Renal cortical epithelial cell (primary cell): ENCODE measurements at regions not wholly inside any gene's neighbourhood (a gene's known extent, or its start where the extent isn't known, plus 50 kb on each side); places are given as distances from the start of the nearest gene placed in this dataset.
A peak's percentile ranks its signal among the peaks of the same experiment; 100 is the strongest.

Source experiments
- DNase-seq: peaks from one replicate; pipeline ENCODE4 v3.0.0-alpha.2; 2011; ENCODE audit warnings: low read depth

- DNase-seq = no peak
Measured at GRCh38 chr3:76615719-76616118, 424.2 kb upstream of the ROBO2 start.

GRCh38 chr3:76624164-76624563, 415.7 kb upstream of the ROBO2 start:
- no peak for DNase-seq

GRCh38 chr3:76627236-76627635, 412.7 kb upstream of the ROBO2 start:
- no peak for DNase-seq

GRCh38 chr3:76631251-76631650, 408.6 kb upstream of the ROBO2 start:
- DNase-seq = no peak

GRCh38 chr3:76638006-76638405, 401.9 kb upstream of the ROBO2 start:
- DNase-seq = no peak

- DNase-seq = no peak
Measured at GRCh38 chr3:76643623-76644304, 396.1 kb upstream of the ROBO2 start.

- DNase-seq = no peak
Measured at GRCh38 chr3:76644305-76644675, 395.6 kb upstream of the ROBO2 start.

- DNase-seq = no peak
Measured at GRCh38 chr3:76645724-76646123, 394.2 kb upstream of the ROBO2 start.

GRCh38 chr3:76646921-76647562, 392.9 kb upstream of the ROBO2 start:
- DNase-seq = no peak

- DNase-seq = no peak
Measured at GRCh38 chr3:76651784-76652183, 388.1 kb upstream of the ROBO2 start.

GRCh38 chr3:76652524-76652923, 387.4 kb upstream of the ROBO2 start:
- no peak for DNase-seq

GRCh38 chr3:76653640-76654251, 386.2 kb upstream of the ROBO2 start:
- DNase-seq = no peak

- peak; percentile 41 for DNase-seq
Measured at GRCh38 chr3:76656531-76657070, 383.3 kb upstream of the ROBO2 start.

- DNase-seq = no peak
Measured at GRCh38 chr3:76657909-76658308, 382.0 kb upstream of the ROBO2 start.

GRCh38 chr3:76661527-76662250, 378.2 kb upstream of the ROBO2 start:
- DNase-seq = no peak

GRCh38 chr3:76664816-76665215, 375.1 kb upstream of the ROBO2 start:
- DNase-seq = no peak

GRCh38 chr3:76668653-76669052, 371.2 kb upstream of the ROBO2 start:
- DNase-seq = no peak

- no peak for DNase-seq
Measured at GRCh38 chr3:76669322-76669721, 370.6 kb upstream of the ROBO2 start.

GRCh38 chr3:76673171-76673570, 366.7 kb upstream of the ROBO2 start:
- DNase-seq = no peak

- peak; percentile 7 for DNase-seq
Measured at GRCh38 chr3:76679541-76679940, 360.4 kb upstream of the ROBO2 start.

- no peak for DNase-seq
Measured at GRCh38 chr3:76683256-76683655, 356.6 kb upstream of the ROBO2 start.

- DNase-seq = no peak
Measured at GRCh38 chr3:76684946-76685345, 355.0 kb upstream of the ROBO2 start.
